ENCODE measurements at regions not wholly inside any gene's neighbourhood (a gene's known extent, or its start where the extent isn't known, plus 50 kb on each side); places are given as distances from the start of the nearest gene placed in this dataset.

- no peak for DNase-seq
Observed at GRCh38 chr21:25422610-25423608, 184.4 kb downstream of the MRPL39 start.

- DNase-seq: no peak
Observed at GRCh38 chr21:25421321-25422028, 185.8 kb downstream of the MRPL39 start.

GRCh38 chr21:25420831-25421230 lies 186.4 kb downstream of the MRPL39 start:
- DNase-seq: no peak

GRCh38 chr21:25416669-25417068 lies 190.6 kb downstream of the MRPL39 start:
- DNase-seq: no peak

DNA sequence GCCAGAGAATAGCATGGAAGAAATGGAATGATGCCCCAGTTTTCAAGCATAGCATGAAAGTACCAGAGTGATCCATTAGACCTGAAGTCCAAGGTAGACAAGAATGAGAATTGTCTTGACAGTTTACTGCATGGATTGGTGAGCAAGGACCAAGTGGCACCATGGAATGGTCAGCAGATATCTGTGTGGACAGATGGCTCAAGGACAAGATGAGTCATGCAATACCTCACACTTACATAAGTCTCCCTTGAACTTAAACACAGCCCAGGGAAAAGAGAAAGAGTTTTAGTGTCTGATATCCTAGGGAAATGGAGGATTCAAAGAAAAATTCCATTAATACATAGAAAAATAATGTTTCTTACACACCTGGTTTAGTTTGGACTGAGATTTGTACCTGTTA lies 195.2 kb downstream of the MRPL39 start:
- no peak for DNase-seq

GRCh38 chr21:25409978-25410377 lies 197.3 kb downstream of the MRPL39 start:
- no peak for DNase-seq

DNA sequence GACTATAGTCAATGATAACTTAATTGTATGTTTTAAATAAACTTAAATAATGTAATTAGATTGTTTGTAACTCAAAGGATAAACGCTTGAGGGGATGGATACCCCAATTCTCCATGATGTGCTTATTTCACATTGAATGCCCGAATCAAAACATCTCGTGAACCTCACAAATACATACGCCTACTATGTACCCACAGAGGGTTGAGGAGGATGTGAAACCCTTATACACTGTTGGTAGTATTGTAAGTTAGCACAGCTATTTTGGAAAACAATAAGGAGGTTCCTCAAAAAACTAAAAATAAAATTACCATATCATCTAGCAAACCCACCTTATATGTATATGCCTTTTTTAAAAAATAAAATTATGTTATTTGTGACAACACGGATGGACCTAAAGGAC lies 198.6 kb downstream of the MRPL39 start:
- DNase-seq: no peak

- DNase-seq: no peak
Observed at GRCh38 chr21:25406887-25407579, 200.2 kb downstream of the MRPL39 start.

DNA sequence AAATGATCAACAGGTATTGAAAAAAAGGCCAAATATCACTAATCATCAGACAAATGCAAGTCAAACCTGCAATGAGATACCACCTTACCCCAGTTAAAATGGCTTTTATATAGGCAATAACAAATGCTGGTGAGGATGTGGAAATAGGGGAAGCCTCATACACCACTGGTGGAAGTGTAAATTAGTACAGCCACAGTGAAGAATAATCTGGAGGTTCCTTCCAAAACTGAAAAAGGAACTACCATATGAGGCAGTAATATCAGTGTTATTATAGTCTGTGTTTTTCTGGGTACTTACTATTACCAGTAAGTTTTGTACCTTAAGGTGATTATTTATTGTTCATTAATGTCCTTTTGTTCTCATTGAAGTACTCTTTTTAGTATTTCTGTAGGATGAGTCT lies 201.3 kb downstream of the MRPL39 start:
- DNase-seq: no peak

- no peak for DNase-seq
Observed at GRCh38 chr21:25402134-25402961, 204.9 kb downstream of the MRPL39 start.

DNA sequence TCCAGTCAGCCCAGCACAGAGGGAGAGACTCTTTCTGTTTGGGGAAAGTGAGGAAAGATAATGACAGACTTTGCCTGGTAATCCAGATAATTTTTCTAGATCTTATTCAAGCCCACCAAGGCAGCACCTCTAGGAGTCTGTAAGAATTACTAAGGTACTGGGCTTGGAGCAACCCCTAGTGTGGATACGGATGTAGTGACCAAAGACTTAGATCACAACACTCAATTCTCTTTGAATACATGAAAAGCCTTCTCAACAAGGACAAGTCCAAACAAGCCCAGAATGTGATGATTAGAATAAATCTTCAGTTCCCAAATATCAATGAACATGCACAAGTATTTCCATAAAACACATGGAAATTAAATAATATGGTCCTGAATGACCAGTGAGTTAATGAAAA lies 206.9 kb downstream of the MRPL39 start:
- DNase-seq: no peak

GRCh38 chr21:25398630-25399029 lies 208.7 kb downstream of the MRPL39 start:
- no peak for DNase-seq

GRCh38 chr21:25396135-25396711 lies 211.1 kb downstream of the MRPL39 start:
- DNase-seq: no peak

DNA sequence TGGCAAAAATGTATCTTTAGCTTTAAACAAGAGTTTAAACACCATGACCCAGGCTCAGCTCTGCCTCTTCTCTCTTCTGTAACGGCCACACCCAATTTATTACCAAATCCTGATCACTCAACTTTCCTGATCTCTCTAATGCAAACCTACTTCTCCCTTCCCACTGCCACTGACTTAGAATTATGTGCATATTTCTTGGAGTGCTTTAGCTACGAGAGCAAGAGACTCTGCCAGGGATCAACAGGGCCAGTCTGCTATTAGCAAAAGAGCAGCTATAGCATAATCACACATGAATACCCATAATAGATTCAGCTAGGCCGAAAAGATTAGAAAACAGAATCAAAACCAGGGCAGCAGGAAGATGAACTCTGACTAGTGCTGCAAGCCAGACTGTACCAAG lies 215.5 kb downstream of the MRPL39 start:
- no peak for DNase-seq

GRCh38 chr21:25390701-25391100 lies 216.6 kb downstream of the MRPL39 start:
- no peak for DNase-seq

GRCh38 chr21:25387665-25388064 lies 219.6 kb downstream of the MRPL39 start:
- no peak for DNase-seq

- DNase-seq: no peak
Observed at GRCh38 chr21:25385911-25386474, 221.3 kb downstream of the MRPL39 start.

GRCh38 chr21:25385341-25385740 lies 221.9 kb downstream of the MRPL39 start:
- no peak for DNase-seq

DNA sequence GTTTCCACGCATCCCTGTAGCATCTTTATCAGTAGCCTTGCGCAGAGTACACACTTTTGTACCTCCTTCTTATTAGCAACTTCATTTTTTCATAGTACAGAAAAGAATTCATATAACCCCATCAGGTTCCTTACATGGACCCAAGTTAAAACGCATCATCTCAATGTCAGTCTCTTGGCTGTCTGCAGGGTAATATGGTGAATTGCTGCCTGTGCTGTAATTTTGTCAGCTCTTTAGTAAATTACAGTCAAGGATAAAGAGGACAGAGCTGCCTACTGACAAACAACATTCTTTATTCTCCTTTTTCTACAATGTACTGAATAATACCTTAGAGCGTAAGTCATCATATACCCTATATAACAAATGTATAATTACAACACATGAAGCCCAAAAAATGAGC lies 222.5 kb downstream of the MRPL39 start:
- no peak for DNase-seq

GRCh38 chr21:25383545-25383944 lies 223.7 kb downstream of the MRPL39 start:
- no peak for DNase-seq

GRCh38 chr21:25381936-25382452 lies 225.3 kb downstream of the MRPL39 start:
- no peak for DNase-seq

GRCh38 chr21:25375675-25376074 lies 231.6 kb downstream of the MRPL39 start:
- DNase-seq: no peak

Data from 8988T (cell line).